KMS-11 (cell line): ENCODE measurements at regions not wholly inside any gene's neighbourhood (a gene's known extent, or its start where the extent isn't known, plus 50 kb on each side); places are given as distances from the start of the nearest gene placed in this dataset.

Experiments used
- H2AFZ ChIP-seq: fragments of 200-600 bp; sonication (generic); 2 replicates; pipeline ENCODE4 v1.6.1; 2016; ENCODE audit warnings: antibody characterized with exemption, mixed run types, low read depth
- H3K27ac ChIP-seq: fragments of 200-600 bp; sonication (generic); 2 replicates; pipeline ENCODE4 v1.6.1; 2016; ENCODE audit warnings: mild to moderate bottlenecking, mixed run types
- H3K27me3 ChIP-seq: fragments of 200-600 bp; sonication (generic); 2 replicates; pipeline ENCODE4 v1.6.1; 2017; ENCODE audit warnings: mild to moderate bottlenecking, low read depth, mixed run types, moderate library complexity; ENCODE audit not compliant: insufficient read depth
- H3K36me3 ChIP-seq: fragments of 200-600 bp; sonication (generic); 2 replicates; pipeline ENCODE4 v1.6.1; 2017; ENCODE audit warnings: mild to moderate bottlenecking, mixed run types; ENCODE audit not compliant: insufficient read depth
- H3K4me1 ChIP-seq: fragments of 200-600 bp; sonication (generic); 2 replicates; pipeline ENCODE4 v1.6.1; 2016; ENCODE audit warnings: mild to moderate bottlenecking, low read depth, mixed run types; ENCODE audit not compliant: poor library complexity, severe bottlenecking
- H3K4me2 ChIP-seq: fragments of 200-600 bp; sonication (generic); 2 replicates; pipeline ENCODE4 v1.7.0; 2016; ENCODE audit warnings: mild to moderate bottlenecking, mixed run types
- H3K4me3 ChIP-seq: fragments of 200-600 bp; sonication (generic); IDR thresholded peaks from 2 replicates; pipeline ENCODE4 v1.6.1; 2017; ENCODE audit warnings: low read depth, low read length, mixed read lengths; ENCODE audit not compliant: insufficient read depth
- H3K79me2 ChIP-seq: fragments of 200-600 bp; sonication (generic); 2 replicates; pipeline ENCODE4 v1.6.1; 2016; ENCODE audit warnings: low read depth, mixed run types; ENCODE audit not compliant: insufficient read depth
- H3K9ac ChIP-seq: fragments of 200-600 bp; sonication (generic); 2 replicates; pipeline ENCODE4 v1.6.1; 2016; ENCODE audit warnings: mild to moderate bottlenecking, mixed run types
- H4K20me1 ChIP-seq: fragments of 200-600 bp; sonication (generic); 2 replicates; pipeline ENCODE4 v1.6.1; 2016; ENCODE audit warnings: mild to moderate bottlenecking, mixed run types; ENCODE audit not compliant: insufficient read depth
- TF ChIP-seq, protein P1 (sequence below): fragments of 200-600 bp; sonication (generic); conservative IDR thresholded peaks from 2 replicates; pipeline ENCODE4 v1.6.1; 2017; ENCODE audit warnings: low read depth, mild to moderate bottlenecking, antibody characterized with exemption, low read length, moderate library complexity, mixed read lengths

DNA sequence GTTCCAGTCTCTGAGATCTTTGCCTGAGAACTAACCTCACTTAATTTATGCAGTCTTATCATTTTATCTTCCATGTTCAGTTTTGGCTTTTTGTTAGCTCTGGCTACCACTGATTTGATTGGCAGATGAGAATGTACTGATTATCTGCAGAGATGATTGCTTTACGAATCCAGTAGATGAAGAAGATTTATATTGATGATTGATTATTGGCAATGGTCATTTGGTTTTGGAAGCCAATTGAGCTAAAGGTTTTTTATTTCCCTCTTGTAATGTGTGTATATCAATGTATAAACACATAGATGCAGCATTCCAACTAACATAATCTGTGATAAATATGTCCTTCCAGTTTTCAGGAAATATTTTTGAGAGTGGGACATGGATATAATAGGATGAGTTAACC is 763.6 kb downstream of the CDH11 start:
- no peaks in the 10 kb centered on the region for H3K79me2 ChIP-seq
- H3K9ac ChIP-seq = no peak overlapping the region
- H3K4me2 ChIP-seq = no peak overlapping the region
- TF ChIP-seq, protein P1, sequence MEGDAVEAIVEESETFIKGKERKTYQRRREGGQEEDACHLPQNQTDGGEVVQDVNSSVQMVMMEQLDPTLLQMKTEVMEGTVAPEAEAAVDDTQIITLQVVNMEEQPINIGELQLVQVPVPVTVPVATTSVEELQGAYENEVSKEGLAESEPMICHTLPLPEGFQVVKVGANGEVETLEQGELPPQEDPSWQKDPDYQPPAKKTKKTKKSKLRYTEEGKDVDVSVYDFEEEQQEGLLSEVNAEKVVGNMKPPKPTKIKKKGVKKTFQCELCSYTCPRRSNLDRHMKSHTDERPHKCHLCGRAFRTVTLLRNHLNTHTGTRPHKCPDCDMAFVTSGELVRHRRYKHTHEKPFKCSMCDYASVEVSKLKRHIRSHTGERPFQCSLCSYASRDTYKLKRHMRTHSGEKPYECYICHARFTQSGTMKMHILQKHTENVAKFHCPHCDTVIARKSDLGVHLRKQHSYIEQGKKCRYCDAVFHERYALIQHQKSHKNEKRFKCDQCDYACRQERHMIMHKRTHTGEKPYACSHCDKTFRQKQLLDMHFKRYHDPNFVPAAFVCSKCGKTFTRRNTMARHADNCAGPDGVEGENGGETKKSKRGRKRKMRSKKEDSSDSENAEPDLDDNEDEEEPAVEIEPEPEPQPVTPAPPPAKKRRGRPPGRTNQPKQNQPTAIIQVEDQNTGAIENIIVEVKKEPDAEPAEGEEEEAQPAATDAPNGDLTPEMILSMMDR = no peak
- no peaks in the 10 kb centered on the region for H3K36me3 ChIP-seq
- no peaks in the 10 kb centered on the region for H3K27me3 ChIP-seq
- H3K4me1 ChIP-seq = peaks cover 4% of the 10 kb centered on the region
- no peak overlapping the region for H3K27ac ChIP-seq
- H4K20me1 ChIP-seq = no peaks in the 10 kb centered on the region
- H3K4me3 ChIP-seq = no peak overlapping the region
- H2AFZ ChIP-seq = no peak overlapping the region

DNA sequence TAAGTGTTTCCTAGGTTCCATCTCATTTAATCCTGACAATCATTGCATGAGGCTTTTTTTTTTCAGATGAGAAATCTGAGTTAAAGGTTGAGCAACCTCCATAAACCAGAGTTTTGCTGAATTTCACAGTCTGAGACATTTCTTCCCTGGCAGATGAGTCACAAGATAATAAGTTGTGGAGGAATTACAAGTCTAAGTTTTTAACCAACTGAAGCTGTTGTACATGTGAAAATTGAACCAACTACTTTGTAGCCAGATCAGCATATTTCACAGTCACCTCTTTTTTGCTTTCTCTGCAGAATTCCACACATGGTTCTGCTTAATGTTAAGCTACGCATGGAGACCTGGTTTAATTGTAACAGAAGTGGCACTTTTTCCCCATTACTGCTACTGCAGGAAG is 765.6 kb downstream of the CDH11 start:
- peaks cover 4% of the 10 kb centered on the region for H3K4me1 ChIP-seq
- TF ChIP-seq, protein P1 = no peak
- H2AFZ ChIP-seq = no peak overlapping the region
- H4K20me1 ChIP-seq = no peaks in the 10 kb centered on the region
- no peaks in the 10 kb centered on the region for H3K79me2 ChIP-seq
- H3K36me3 ChIP-seq = no peaks in the 10 kb centered on the region
- no peak overlapping the region for H3K27ac ChIP-seq
- no peak overlapping the region for H3K4me2 ChIP-seq
- H3K4me3 ChIP-seq = no peak overlapping the region
- no peak overlapping the region for H3K9ac ChIP-seq
- H3K27me3 ChIP-seq = no peaks in the 10 kb centered on the region

DNA sequence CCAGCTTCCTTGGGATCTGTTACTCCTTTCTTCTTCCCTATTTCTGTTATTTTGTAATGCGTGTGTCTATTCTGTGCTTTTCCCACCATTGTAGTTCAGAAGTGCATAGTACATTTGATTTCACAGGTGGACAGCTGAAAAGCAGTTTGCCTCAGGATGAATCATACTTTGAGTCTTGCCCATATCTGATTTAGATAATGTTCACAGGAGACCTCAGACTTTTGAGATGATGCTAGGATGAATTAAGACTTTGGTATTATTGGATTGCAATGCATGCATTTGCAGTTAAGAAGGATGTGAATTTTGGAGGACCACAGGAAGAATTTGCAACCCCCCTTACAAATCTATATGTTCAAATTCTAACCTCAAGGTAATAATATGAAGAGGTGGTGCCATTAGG is 769.6 kb downstream of the CDH11 start:
- TF ChIP-seq, protein P1 = no peak

DNA sequence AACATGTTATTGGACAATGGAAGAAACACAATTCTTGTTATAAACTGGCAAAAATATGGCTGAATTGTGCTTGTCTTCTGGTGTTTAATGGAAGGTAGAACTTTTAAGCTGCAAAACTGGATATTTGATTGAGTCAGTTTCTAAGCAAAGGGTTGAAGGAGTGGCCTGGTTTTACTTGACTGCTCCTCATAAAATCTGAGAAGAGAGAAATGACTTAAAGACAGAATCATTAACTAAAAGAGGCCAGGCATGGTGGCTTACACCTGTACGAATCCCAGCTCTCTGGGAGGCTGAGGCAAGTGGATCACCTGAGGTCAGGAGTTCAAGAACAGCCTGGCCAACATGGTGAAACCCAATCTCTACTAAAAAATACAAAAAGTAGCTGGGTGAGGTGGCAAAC is 770.7 kb downstream of the CDH11 start:
- no peaks in the 10 kb centered on the region for H3K36me3 ChIP-seq
- no peaks in the 10 kb centered on the region for H3K27me3 ChIP-seq
- no peak overlapping the region for H2AFZ ChIP-seq
- TF ChIP-seq, protein P1 = no peak
- no peak overlapping the region for H3K9ac ChIP-seq
- no peak overlapping the region for H3K4me2 ChIP-seq
- H3K4me3 ChIP-seq = no peak overlapping the region
- H3K79me2 ChIP-seq = no peaks in the 10 kb centered on the region
- no peak overlapping the region for H3K27ac ChIP-seq
- H3K4me1 ChIP-seq = no peaks in the 10 kb centered on the region
- no peaks in the 10 kb centered on the region for H4K20me1 ChIP-seq

More for the DNA sequence above, 769.6 kb downstream of the CDH11 start:
- H3K79me2 ChIP-seq = no peaks in the 10 kb centered on the region
- H4K20me1 ChIP-seq = no peaks in the 10 kb centered on the region
- no peaks in the 10 kb centered on the region for H3K27me3 ChIP-seq
- H3K4me3 ChIP-seq = no peak overlapping the region
- no peak overlapping the region for H2AFZ ChIP-seq
- H3K4me2 ChIP-seq = no peak overlapping the region
- H3K9ac ChIP-seq = no peak overlapping the region
- H3K36me3 ChIP-seq = no peaks in the 10 kb centered on the region
- peaks cover 4% of the 10 kb centered on the region for H3K4me1 ChIP-seq
- H3K27ac ChIP-seq = no peak overlapping the region
